ENCODE measurements at regions not wholly inside any gene's neighbourhood (a gene's known extent, or its start where the extent isn't known, plus 50 kb on each side); places are given as distances from the start of the nearest gene placed in this dataset.

DNA sequence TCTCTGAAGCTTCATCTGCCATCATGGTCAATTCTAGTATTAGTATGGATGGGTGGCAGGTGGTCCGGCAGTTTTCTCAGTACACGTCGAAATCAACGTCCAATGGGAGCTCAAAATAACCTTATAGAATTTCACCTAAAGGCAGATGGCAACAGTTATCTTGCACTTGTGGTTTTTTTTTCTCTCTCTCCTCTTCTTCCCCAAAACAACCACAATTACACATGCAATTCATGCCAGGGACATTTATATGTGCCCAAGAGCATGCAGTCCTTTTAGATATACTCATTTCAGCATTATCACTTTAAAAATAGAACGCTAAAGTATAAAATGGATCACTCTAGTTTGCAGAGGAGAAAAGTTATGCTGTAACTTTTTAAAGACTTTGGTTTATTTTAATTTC, 1428.9 kb upstream of the WWC1 start:
- no peaks in the 10 kb centered on the region for H3K4me1 Mint-ChIP-seq
- H3K9me3 Mint-ChIP-seq, result peaks cover 0 to 27% (median 18%) of the 10 kb centered on the region in 6 donors
- no peak overlapping the region for H3K4me3 Mint-ChIP-seq
- H3K36me3 Mint-ChIP-seq, result no peaks in the 10 kb centered on the region
- H3K27ac Mint-ChIP-seq, result no peak overlapping the region
- DNase-seq, result no peak
- H3K27me3 Mint-ChIP-seq (ENCODE audit: low read depth in 3 of 3), result peaks cover 0 to 1% (median 0%) of the 10 kb centered on the region in 3 donors

DNA sequence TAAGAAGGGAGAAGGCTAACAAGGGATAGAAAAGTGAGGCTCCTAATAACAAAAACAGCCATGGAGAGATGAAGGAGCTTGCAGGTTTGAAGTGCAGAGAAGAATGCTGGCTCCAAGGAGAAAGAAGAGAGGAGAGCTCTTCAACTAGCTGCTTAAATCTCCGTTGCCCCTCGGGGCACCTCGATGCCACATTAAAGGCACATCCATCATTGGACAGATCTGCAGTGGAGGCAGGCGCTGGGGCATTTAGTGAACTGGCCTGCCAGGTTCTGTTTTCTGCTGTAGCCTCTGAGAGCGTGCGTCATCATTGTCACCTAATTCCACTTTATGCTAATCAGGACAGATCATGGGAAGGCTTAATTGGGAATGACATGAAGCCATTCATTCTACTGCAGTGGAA, 1426.2 kb upstream of the WWC1 start:
- Mint-ChIP-seq H3K4me1 (no peaks in the 10 kb centered on the region), H3K27me3 (ENCODE audit: low read depth in 3 of 3) (peaks cover 0 to 1% (median 0%) of the 10 kb centered on the region in 3 donors), H3K4me3 (no peak overlapping the region), H3K36me3 (no peaks in the 10 kb centered on the region), H3K27ac (no peak overlapping the region), H3K9me3 (peaks cover 0 to 29% (median 14%) of the 10 kb centered on the region in 6 donors)
- no peak for DNase-seq

DNA sequence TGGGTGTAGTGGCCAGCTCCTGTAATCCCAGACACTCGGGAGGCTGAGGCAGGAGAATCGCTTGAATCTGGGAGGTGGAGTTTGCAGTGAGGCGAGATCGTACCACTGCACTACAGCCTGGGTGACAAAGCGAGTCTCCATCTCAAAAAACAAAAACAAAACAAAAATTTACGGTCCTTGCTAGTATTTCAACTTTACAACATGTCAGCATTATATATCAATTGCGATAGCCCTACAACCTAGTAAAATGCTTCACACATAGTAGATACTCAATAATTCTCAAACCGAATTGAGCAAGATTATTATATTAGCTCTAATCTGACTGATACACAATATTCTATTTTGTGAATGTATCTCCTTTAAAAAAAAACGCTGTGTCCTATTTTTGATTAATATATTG, 1411.0 kb upstream of the WWC1 start:
- no peak for DNase-seq
- no peak overlapping the region for H3K4me3 Mint-ChIP-seq
- no peaks in the 10 kb centered on the region for H3K36me3 Mint-ChIP-seq
- H3K9me3 Mint-ChIP-seq, result peaks cover 4 to 41% (median 18%) of the 10 kb centered on the region in 6 donors
- H3K27me3 Mint-ChIP-seq (ENCODE audit: low read depth in 3 of 3), result no peaks in the 10 kb centered on the region
- no peak overlapping the region for H3K27ac Mint-ChIP-seq
- no peaks in the 10 kb centered on the region for H3K4me1 Mint-ChIP-seq

DNA sequence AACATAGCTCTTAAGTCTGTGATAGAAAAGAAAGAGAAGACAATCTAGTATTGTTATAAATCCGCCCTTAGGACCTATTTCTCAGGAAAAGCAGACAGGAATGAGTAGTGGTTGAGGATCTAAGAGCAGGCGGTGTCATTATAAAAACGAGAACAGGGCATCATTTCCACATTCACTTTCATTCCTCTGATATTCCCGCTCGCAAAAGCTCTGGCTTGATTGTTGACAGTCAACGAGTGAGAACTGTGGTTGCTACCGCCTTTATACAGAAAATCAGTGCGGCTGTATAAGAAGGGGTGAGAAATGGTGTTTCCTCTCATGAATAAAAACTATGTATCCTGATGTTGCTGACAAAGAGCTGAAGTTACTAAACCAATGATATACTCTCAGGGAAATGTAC, 1409.6 kb upstream of the WWC1 start:
- H3K27ac Mint-ChIP-seq, result no peak overlapping the region
- H3K4me1 Mint-ChIP-seq, result no peaks in the 10 kb centered on the region
- H3K4me3 Mint-ChIP-seq, result no peak overlapping the region
- DNase-seq, result no peak
- H3K27me3 Mint-ChIP-seq (ENCODE audit: low read depth in 3 of 3), result no peaks in the 10 kb centered on the region
- H3K36me3 Mint-ChIP-seq, result no peaks in the 10 kb centered on the region
- H3K9me3 Mint-ChIP-seq, result peaks cover 4 to 41% (median 19%) of the 10 kb centered on the region in 6 donors

DNA sequence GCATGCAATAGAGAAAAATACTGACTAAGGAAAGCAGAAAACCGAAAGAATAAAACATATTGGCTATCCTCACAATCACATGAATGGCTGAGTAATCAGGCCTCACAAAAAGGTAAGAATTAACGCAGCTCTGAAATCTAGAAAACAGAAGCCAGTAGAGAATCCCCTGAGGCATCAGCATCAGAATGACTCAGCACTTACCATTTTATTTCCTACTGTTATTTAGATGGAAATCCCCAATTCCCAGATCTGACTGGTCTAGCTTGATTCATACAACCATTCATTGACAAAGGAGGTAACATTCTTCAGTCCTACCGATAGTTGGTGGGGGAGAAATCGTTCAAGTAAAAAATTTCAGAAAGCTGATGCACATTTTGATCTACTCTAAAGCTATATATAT, 1408.4 kb upstream of the WWC1 start:
- no peaks in the 10 kb centered on the region for H3K27me3 Mint-ChIP-seq (ENCODE audit: low read depth in 3 of 3)
- H3K36me3 Mint-ChIP-seq, result no peaks in the 10 kb centered on the region
- no peaks in the 10 kb centered on the region for H3K4me1 Mint-ChIP-seq
- peaks cover 4 to 41% (median 15%) of the 10 kb centered on the region in 6 donors for H3K9me3 Mint-ChIP-seq
- no peak for DNase-seq
- H3K27ac Mint-ChIP-seq, result no peak overlapping the region
- H3K4me3 Mint-ChIP-seq, result no peak overlapping the region

DNA sequence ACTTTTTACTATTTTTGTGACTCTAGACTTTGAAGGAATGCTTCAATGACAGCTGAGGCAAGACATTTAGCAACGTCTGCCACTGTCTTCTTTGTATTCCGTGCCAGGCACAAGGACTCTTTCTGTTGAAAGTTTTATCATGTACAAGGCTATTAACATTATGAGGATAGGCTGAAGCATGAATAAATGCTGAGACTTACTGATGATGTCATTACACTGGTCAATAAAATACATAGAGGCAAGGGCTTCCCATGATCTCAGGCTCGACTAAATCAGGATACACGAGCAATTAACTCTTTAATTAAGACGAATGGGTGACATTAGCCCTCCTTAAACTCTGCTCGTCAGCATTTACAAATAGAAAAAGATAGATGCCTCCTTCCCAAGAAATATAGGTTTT, 1393.3 kb upstream of the WWC1 start:
- H3K4me3 Mint-ChIP-seq, result no peak overlapping the region
- H3K27me3 Mint-ChIP-seq (ENCODE audit: low read depth in 3 of 3), result no peaks in the 10 kb centered on the region
- no peak for DNase-seq
- H3K27ac Mint-ChIP-seq, result no peak overlapping the region
- no peaks in the 10 kb centered on the region for H3K36me3 Mint-ChIP-seq
- H3K9me3 Mint-ChIP-seq, result peaks cover 10 to 37% (median 14%) of the 10 kb centered on the region in 6 donors
- H3K4me1 Mint-ChIP-seq, result no peaks in the 10 kb centered on the region

DNA sequence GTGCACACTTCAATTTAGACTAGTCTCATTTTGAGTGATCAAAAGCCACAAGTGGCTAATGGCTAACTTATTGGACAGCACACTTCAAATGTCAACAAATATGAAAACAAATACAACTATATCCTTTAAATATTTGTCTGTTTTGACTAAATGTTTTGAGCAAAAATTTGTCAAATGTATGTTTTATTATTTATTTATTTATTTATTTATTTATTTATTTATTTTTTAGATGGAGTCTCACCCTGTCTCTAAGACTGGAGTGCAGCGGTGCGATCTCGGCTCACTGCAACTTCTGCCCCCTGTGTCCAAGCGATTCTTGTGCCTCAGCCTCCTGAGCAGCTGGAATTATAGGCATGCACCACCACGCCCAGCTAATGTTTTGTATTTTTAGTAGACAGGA, 1392.1 kb upstream of the WWC1 start:
- Mint-ChIP-seq H3K36me3 (no peaks in the 10 kb centered on the region), H3K4me3 (no peak overlapping the region), H3K27me3 (ENCODE audit: low read depth in 3 of 3) (no peaks in the 10 kb centered on the region)

DNA sequence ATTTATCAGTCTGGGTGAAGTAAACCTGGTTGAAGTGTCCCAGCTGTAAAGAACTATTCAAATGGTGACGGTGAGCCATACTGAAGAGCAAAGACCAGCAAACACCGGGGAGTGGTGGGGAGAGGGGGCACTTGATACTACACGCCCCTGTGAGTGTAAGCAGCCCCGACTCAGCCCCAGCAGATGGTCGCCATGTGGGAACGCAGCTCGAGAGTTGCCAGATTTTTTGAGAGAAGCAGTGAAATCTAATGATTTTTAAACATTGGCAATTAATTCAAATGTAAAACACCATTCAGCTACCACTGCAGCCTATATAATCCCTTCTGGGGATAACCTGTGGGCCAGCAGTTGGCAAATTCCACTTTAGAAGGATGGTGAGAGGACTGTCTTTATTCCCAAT, 1386.9 kb upstream of the WWC1 start:
- H3K4me3 Mint-ChIP-seq, result no peak overlapping the region
- H3K27me3 Mint-ChIP-seq (ENCODE audit: low read depth in 3 of 3), result no peaks in the 10 kb centered on the region
- peaks cover 2 to 22% (median 13%) of the 10 kb centered on the region in 6 donors for H3K9me3 Mint-ChIP-seq
- H3K4me1 Mint-ChIP-seq, result no peaks in the 10 kb centered on the region
- H3K27ac Mint-ChIP-seq, result no peak overlapping the region
- no peak for DNase-seq
- no peaks in the 10 kb centered on the region for H3K36me3 Mint-ChIP-seq

More for the DNA sequence above, 1392.1 kb upstream of the WWC1 start:
- H3K27ac Mint-ChIP-seq, result no peak overlapping the region
- no peak for DNase-seq
- H3K9me3 Mint-ChIP-seq, result peaks cover 6 to 33% (median 13%) of the 10 kb centered on the region in 6 donors
- no peaks in the 10 kb centered on the region for H3K4me1 Mint-ChIP-seq

DNA sequence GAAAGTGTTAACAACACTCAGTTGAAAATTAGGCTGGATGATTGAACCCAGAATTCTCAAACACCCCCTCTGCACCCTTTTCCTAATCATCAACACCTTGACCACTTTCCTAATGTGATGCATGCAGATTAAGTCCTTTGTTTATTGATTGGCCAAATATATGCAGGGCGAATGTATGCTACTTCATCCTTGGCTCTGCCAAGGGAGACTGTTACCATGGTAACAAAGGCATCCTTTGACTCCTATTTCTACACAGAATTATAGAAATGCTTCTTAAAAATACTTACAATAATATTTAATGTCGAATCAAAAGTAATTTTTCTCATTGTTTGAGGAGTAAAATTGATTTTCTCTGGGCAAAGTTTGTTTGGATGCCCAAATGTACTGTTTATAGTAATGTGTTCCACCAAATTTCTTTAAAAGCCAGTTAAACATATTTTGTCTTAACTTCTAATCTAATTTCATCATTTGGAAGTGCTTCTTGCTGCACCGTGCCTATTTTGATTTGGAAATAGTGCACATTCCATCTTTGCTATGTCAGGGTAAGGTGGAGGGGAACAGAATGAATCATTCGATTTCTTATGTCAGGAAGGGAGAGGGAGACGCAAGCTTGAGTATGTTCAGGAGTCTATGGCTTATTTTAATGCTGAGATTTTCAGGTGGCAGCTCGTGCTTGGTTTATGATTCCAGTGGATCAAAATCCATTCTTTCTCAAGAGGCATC, 1384.3 kb upstream of the WWC1 start:
- H3K4me3 Mint-ChIP-seq, result no peak overlapping the region
- no peaks in the 10 kb centered on the region for H3K4me1 Mint-ChIP-seq
- peaks cover 4 to 25% (median 14%) of the 10 kb centered on the region in 6 donors for H3K9me3 Mint-ChIP-seq
- DNase-seq, result no peak
- H3K27ac Mint-ChIP-seq, result no peak overlapping the region
- no peaks in the 10 kb centered on the region for H3K36me3 Mint-ChIP-seq
- no peaks in the 10 kb centered on the region for H3K27me3 Mint-ChIP-seq (ENCODE audit: low read depth in 3 of 3)

DNA sequence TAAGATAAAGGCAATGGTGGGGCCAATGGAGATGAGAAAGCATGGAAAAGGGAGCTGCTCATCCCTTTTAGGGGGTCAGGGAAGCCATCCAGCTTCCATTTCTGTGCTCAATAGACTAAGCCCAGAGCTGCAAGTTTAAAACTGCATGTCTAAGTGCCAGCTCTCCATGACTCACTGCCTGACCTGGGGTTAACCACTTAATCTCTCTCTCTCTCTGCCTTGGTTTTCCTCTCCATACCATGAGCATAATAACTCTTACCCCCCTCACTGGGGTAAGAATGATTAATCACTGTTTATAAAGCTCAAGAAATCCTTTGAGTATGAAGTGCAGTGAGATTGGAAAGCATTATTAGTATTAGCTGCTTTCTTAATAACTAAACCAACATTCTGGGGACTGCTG, 1382.4 kb upstream of the WWC1 start:
- Mint-ChIP-seq H3K9me3 (peaks cover 4 to 25% (median 15%) of the 10 kb centered on the region in 6 donors), H3K36me3 (no peaks in the 10 kb centered on the region), H3K27me3 (ENCODE audit: low read depth in 3 of 3) (no peaks in the 10 kb centered on the region), H3K27ac (no peak overlapping the region), H3K4me3 (no peak overlapping the region), H3K4me1 (no peaks in the 10 kb centered on the region)
- DNase-seq, result no peak

DNA sequence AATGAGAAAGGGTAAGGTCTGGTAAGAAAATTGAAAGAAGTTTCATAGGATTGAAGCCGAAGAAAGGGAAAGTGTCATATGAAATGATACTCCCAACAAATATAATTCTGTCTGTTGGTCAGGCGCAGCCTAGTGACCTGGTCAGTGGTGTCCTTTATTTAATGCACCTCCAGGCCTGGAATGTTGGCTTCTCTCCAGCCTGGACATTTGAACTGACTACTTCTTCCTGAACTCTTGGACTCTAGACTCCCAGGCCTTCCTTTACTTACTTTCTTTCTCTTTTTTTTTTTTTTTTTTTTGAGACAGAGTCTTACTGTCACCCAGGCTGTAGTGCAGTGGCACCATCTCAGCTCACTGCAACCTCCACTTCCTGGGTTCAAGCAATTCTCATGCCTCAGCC, 1381.5 kb upstream of the WWC1 start:
- H3K36me3 Mint-ChIP-seq, result no peaks in the 10 kb centered on the region
- no peaks in the 10 kb centered on the region for H3K4me1 Mint-ChIP-seq
- no peak overlapping the region for H3K4me3 Mint-ChIP-seq
- peaks cover 4 to 22% (median 12%) of the 10 kb centered on the region in 6 donors for H3K9me3 Mint-ChIP-seq
- DNase-seq, result no peak
- H3K27me3 Mint-ChIP-seq (ENCODE audit: low read depth in 3 of 3), result no peaks in the 10 kb centered on the region
- H3K27ac Mint-ChIP-seq, result no peak overlapping the region

DNA sequence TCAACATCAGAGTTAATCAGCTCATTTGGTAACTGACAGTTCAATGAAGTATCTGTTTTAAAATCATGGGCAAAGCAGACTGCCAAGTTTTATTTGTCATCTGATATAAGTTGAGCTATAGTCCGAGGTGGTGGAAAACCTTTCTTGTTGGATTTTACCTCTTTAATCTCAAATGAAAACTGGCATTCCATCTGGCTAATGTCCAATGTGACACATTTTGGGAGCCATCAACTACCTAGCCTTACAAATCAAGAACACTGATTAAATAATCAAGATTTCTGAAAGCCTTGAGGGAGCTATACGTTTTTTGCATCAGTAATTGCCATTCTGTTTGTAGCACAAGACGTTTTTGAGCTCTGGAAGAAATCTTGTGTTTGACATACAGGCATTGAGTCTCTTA, 1380.5 kb upstream of the WWC1 start:
- H3K9me3 Mint-ChIP-seq, result peaks cover 7 to 24% (median 12%) of the 10 kb centered on the region in 6 donors
- no peak overlapping the region for H3K27ac Mint-ChIP-seq
- H3K4me3 Mint-ChIP-seq, result no peak overlapping the region
- no peak for DNase-seq
- no peaks in the 10 kb centered on the region for H3K36me3 Mint-ChIP-seq
- H3K4me1 Mint-ChIP-seq, result no peaks in the 10 kb centered on the region
- H3K27me3 Mint-ChIP-seq (ENCODE audit: low read depth in 3 of 3), result no peaks in the 10 kb centered on the region

DNA sequence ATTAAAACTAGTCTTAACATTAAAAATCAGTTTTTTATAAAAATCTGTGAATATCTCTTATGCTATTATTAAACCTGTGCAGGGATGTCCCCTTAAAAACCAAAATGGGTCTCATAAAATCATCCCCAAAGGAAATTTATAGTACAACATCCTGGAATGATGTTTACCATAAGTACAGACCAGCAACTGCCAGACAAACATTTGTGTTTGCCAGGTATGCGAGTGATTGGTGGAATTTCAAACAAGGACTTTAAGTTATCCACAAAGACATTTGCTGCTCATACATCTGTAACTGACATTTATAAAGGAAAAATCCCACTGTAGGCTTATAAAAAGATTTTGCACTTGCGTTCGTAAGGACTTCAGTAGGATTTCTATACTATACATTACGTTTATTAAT, 1375.4 kb upstream of the WWC1 start:
- H3K27me3 Mint-ChIP-seq (ENCODE audit: low read depth in 3 of 3), result no peaks in the 10 kb centered on the region
- H3K9me3 Mint-ChIP-seq, result peaks cover 2 to 21% (median 8%) of the 10 kb centered on the region in 6 donors

DNA sequence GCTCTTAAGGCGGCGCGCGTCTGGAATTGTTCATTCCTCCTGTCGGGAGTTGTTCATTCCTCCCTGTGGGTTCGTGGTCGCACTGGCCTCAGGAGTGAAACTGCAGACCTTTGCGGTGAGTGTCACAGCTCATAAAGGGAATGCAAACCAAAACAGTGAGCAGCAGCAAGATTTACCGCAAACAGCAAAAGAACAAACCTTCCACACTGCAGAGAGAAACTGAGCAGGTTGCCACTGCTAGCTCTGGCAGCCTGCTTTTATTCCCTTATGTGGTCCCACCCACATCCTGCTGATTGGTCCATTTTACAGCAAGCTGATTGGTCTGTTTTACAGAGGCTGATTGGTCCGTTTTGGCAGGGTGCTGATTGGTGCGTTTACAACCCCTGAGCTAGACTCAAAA, 1365.3 kb upstream of the WWC1 start:
- DNase-seq, result no peak
- H3K4me3 Mint-ChIP-seq, result no peak overlapping the region
- peaks cover 0 to 3% (median 2%) of the 10 kb centered on the region in 3 donors for H3K27me3 Mint-ChIP-seq (ENCODE audit: low read depth in 3 of 3)
- H3K36me3 Mint-ChIP-seq, result no peaks in the 10 kb centered on the region
- H3K27ac Mint-ChIP-seq, result no peak overlapping the region
- H3K4me1 Mint-ChIP-seq, result no peaks in the 10 kb centered on the region
- H3K9me3 Mint-ChIP-seq, result peaks cover 13 to 57% (median 30%) of the 10 kb centered on the region in 6 donors

More for the DNA sequence above, 1375.4 kb upstream of the WWC1 start:
- Mint-ChIP-seq H3K27ac (no peak overlapping the region), H3K4me1 (no peaks in the 10 kb centered on the region), H3K4me3 (no peak overlapping the region), H3K36me3 (no peaks in the 10 kb centered on the region)
- no peak for DNase-seq
